MCF 10A (cell line): ENCODE measurements at regions not wholly inside any gene's neighbourhood (a gene's known extent, or its start where the extent isn't known, plus 50 kb on each side); places are given as distances from the start of the nearest gene placed in this dataset.

Source experiments
- BruUV-seq: library from RNA; stranded (reverse); fragments of 400-500 nt; replicated peaks from 2 replicates; lab custom pipeline; 2021; lab: Mats Ljungman, UMichigan
- CTCF ChIA-PET: fragments of 300-600 bp; sonication (Branson Sonifier 250); formaldehyde crosslinking; extraction: SDS; loops from one replicate; lab custom pipeline; 2021; ENCODE audit warnings: antibody characterized with exemption, inconsistent platforms; lab: Yijun Ruan, JAX
- POLR2A ChIA-PET: fragments of 300-600, 350-650 bp; sonication (Branson Sonifier 250); formaldehyde crosslinking; extraction: SDS; loops from one replicate; lab custom pipeline; 2020; ENCODE audit warnings: antibody characterized with exemption, inconsistent platforms; lab: Yijun Ruan, JAX
- DNase-seq: peaks from one replicate; pipeline ENCODE4 v3.0.0-alpha.2; 2018; ENCODE audit not compliant: unreplicated experiment
- H3K27ac Mint-ChIP-seq: one replicate; pipeline ENCODE4 v1.8.0; 2022; ENCODE audit warnings: mild to moderate bottlenecking, low read depth, mixed read lengths; ENCODE audit not compliant: unreplicated experiment
- H3K27me3 Mint-ChIP-seq: one replicate; pipeline ENCODE4 v1.8.0; 2022; ENCODE audit warnings: mixed read lengths; ENCODE audit not compliant: insufficient read depth, unreplicated experiment
- H3K36me3 Mint-ChIP-seq: one replicate; pipeline ENCODE4 v1.8.0; 2022; ENCODE audit warnings: mild to moderate bottlenecking, moderate library complexity, mixed read lengths; ENCODE audit not compliant: insufficient read depth, unreplicated experiment
- H3K4me1 Mint-ChIP-seq: one replicate; pipeline ENCODE4 v1.8.0; 2022; ENCODE audit warnings: mixed read lengths; ENCODE audit not compliant: insufficient read depth, unreplicated experiment
- H3K4me3 Mint-ChIP-seq: one replicate; pipeline ENCODE4 v1.8.0; 2022; ENCODE audit warnings: mild to moderate bottlenecking, moderate library complexity, mixed read lengths; ENCODE audit not compliant: unreplicated experiment
- H3K9me3 Mint-ChIP-seq: one replicate; pipeline ENCODE4 v1.8.0; 2022; ENCODE audit warnings: mixed read lengths; ENCODE audit not compliant: unreplicated experiment
- CTCF ChIP-seq: fragments of 200-600 bp; IDR thresholded peaks from one replicate; pipeline ENCODE4 v1.8.0; 2022; ENCODE audit warnings: antibody characterized with exemption, mild to moderate bottlenecking; ENCODE audit not compliant: unreplicated experiment
- intact Hi-C: fragments of 100-400 bp; cut with micrococcal nuclease; formaldehyde crosslinking; loops from 2 replicates; pipeline ENCODE4 v1.14.1; 2022

GRCh38 chrX:137667776-137668175, 101.8 kb downstream of the ZIC3 start:
- Mint-ChIP-seq H3K4me1 (no peaks in the 10 kb centered on the region), H3K27ac (no peak overlapping the region), H3K36me3 (no peaks in the 10 kb centered on the region), H3K9me3 (peaks cover 13% of the 10 kb centered on the region), H3K4me3 (no peak overlapping the region), H3K27me3 (no peaks in the 10 kb centered on the region)
- TF ChIP-seq CTCF, result no peak
- ChIA-PET POLR2A (interaction anchor here (1.0 kb wide), 1 partner anchor 13 kb away, joined by 3 read pairs; no protein-coding TSS in a partner anchor), CTCF (no interaction called here)
- no TSS peak for BruUV-seq
- intact Hi-C loops, result no loop called here
- no peak for DNase-seq

GRCh38 chrX:137684591-137684990, 118.7 kb downstream of the ZIC3 start:
- Mint-ChIP-seq H3K4me3 (no peak overlapping the region), H3K27ac (no peak overlapping the region), H3K27me3 (no peaks in the 10 kb centered on the region), H3K4me1 (no peaks in the 10 kb centered on the region), H3K36me3 (no peaks in the 10 kb centered on the region), H3K9me3 (no peaks in the 10 kb centered on the region)
- BruUV-seq, result no TSS peak
- CTCF ChIA-PET, result no interaction called here
- POLR2A ChIA-PET, result no interaction called here
- DNase-seq, result no peak
- no peak for TF ChIP-seq CTCF
- intact Hi-C loops, result no loop called here

GRCh38 chrX:137695417-137695816, 129.5 kb downstream of the ZIC3 start:
- no peaks in the 10 kb centered on the region for H3K27me3 Mint-ChIP-seq
- no peak for TF ChIP-seq CTCF
- no peaks in the 10 kb centered on the region for H3K4me1 Mint-ChIP-seq
- intact Hi-C loops, result no loop called here
- DNase-seq, result no peak
- ChIA-PET POLR2A (no interaction called here), CTCF (no interaction called here)
- peaks cover 9% of the 10 kb centered on the region for H3K9me3 Mint-ChIP-seq
- H3K27ac Mint-ChIP-seq, result no peak overlapping the region
- BruUV-seq, result no TSS peak
- no peaks in the 10 kb centered on the region for H3K36me3 Mint-ChIP-seq
- no peak overlapping the region for H3K4me3 Mint-ChIP-seq

- TF ChIP-seq CTCF, result no peak
- Mint-ChIP-seq H3K27ac (no peak overlapping the region), H3K4me3 (no peak overlapping the region), H3K27me3 (no peaks in the 10 kb centered on the region), H3K36me3 (no peaks in the 10 kb centered on the region), H3K4me1 (no peaks in the 10 kb centered on the region), H3K9me3 (peaks cover 7% of the 10 kb centered on the region)
- intact Hi-C loops, result no loop called here
- ChIA-PET POLR2A (no interaction called here), CTCF (interaction anchor here (0.6 kb wide), 1 partner anchor 1851 kb away, joined by 3 read pairs; no protein-coding TSS in a partner anchor)
- BruUV-seq, result no TSS peak
- DNase-seq, result no peak
Measured at GRCh38 chrX:137707348-137707747, 141.4 kb downstream of the ZIC3 start.
